ENCODE measurements at regions not wholly inside any gene's neighbourhood (a gene's known extent, or its start where the extent isn't known, plus 50 kb on each side); places are given as distances from the start of the nearest gene placed in this dataset.
A peak's percentile ranks its signal among the peaks of the same experiment; 100 is the strongest.

GRCh38 chr3:107987036-107987939 is 103.5 kb downstream of the CD47 start:
- H3K27me3 ChIP-seq (replicated peaks; ENCODE audit: control insufficient read depth, insufficient read depth, low read length), result no peaks in the 10 kb centered on the region
- no peaks in the 10 kb centered on the region for H3K36me3 ChIP-seq (ENCODE audit: control insufficient read depth, insufficient read depth, low read length)
- no peak overlapping the region for H3K4me3 ChIP-seq (replicated peaks; ENCODE audit: low read depth, low read length)
- no peak for DNase-seq (ENCODE audit: extremely low read depth, insufficient read length)
- no peak for TF ChIP-seq CTCF (IDR thresholded peaks at IDR 0.05; ENCODE audit: insufficient read depth, low read length, poor library complexity, severe bottlenecking)

- H3K27me3 ChIP-seq (replicated peaks; ENCODE audit: control insufficient read depth, insufficient read depth, low read length), result no peaks in the 10 kb centered on the region
- H3K4me3 ChIP-seq (replicated peaks; ENCODE audit: low read depth, low read length), result no peak overlapping the region
- no peak for DNase-seq (ENCODE audit: extremely low read depth, insufficient read length)
- no peak for TF ChIP-seq CTCF (IDR thresholded peaks at IDR 0.05; ENCODE audit: insufficient read depth, low read length, poor library complexity, severe bottlenecking)
- no peaks in the 10 kb centered on the region for H3K36me3 ChIP-seq (ENCODE audit: control insufficient read depth, insufficient read depth, low read length)
These were observed 104.3 kb downstream of the CD47 start for GRCh38 chr3:107986505-107986904.

GRCh38 chr3:107985496-107985895 is 105.3 kb downstream of the CD47 start:
- DNase-seq (ENCODE audit: extremely low read depth, insufficient read length), result peak; percentile 26
- TF ChIP-seq CTCF (IDR thresholded peaks at IDR 0.05; ENCODE audit: insufficient read depth, low read length, poor library complexity, severe bottlenecking), result no peak
- H3K4me3 ChIP-seq (replicated peaks; ENCODE audit: low read depth, low read length), result no peak overlapping the region
- no peaks in the 10 kb centered on the region for H3K27me3 ChIP-seq (replicated peaks; ENCODE audit: control insufficient read depth, insufficient read depth, low read length)
- H3K36me3 ChIP-seq (ENCODE audit: control insufficient read depth, insufficient read depth, low read length), result no peaks in the 10 kb centered on the region

- no peak overlapping the region for H3K4me3 ChIP-seq (replicated peaks; ENCODE audit: low read depth, low read length)
- no peak for TF ChIP-seq CTCF (IDR thresholded peaks at IDR 0.05; ENCODE audit: insufficient read depth, low read length, poor library complexity, severe bottlenecking)
These were observed 107.6 kb downstream of the CD47 start for GRCh38 chr3:107983247-107983646.

GRCh38 chr3:107982165-107982564 is 108.7 kb downstream of the CD47 start:
- H3K4me3 ChIP-seq (replicated peaks; ENCODE audit: low read depth, low read length), result no peak overlapping the region
- TF ChIP-seq CTCF (IDR thresholded peaks at IDR 0.05; ENCODE audit: insufficient read depth, low read length, poor library complexity, severe bottlenecking), result no peak
- no peaks in the 10 kb centered on the region for H3K36me3 ChIP-seq (ENCODE audit: control insufficient read depth, insufficient read depth, low read length)
- no peaks in the 10 kb centered on the region for H3K27me3 ChIP-seq (replicated peaks; ENCODE audit: control insufficient read depth, insufficient read depth, low read length)
- no peak for DNase-seq (ENCODE audit: extremely low read depth, insufficient read length)

More at GRCh38 chr3:107983247-107983646, 107.6 kb downstream of the CD47 start:
- H3K36me3 ChIP-seq (ENCODE audit: control insufficient read depth, insufficient read depth, low read length), result no peaks in the 10 kb centered on the region
- H3K27me3 ChIP-seq (replicated peaks; ENCODE audit: control insufficient read depth, insufficient read depth, low read length), result no peaks in the 10 kb centered on the region
- DNase-seq (ENCODE audit: extremely low read depth, insufficient read length), result no peak
